GM21786 (cell line): ENCODE measurements at regions not wholly inside any gene's neighbourhood (a gene's known extent, or its start where the extent isn't known, plus 50 kb on each side); places are given as distances from the start of the nearest gene placed in this dataset.

ENCODE experiments used
- ATAC-seq: cut with Tn5 transposase; IDR thresholded peaks from one replicate; pipeline ENCODE4 v1.9.1; 2021; ENCODE audit not compliant: unreplicated experiment

GRCh38 chr9:29838491-29839020 lies 2265.3 kb upstream of the C9orf72 start:
- no peak for ATAC-seq

DNA sequence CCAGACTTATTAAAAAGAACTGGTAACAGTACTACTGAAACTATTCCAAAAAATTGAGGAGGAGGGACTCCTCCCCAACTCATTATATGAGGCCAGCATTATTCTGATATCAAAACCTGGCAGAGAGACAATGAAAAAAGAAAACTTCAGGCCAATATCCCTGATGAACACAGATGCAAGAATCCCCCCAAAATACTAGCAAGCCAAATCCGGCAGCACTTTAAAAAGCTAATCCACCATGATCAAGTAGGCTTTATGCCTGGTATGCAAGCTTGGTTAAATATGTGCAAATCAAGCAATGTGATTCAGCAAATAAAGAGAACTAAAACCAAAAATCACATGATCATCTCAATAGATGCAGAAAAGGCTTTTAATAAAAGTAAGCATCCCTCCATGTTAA lies 2271.0 kb upstream of the C9orf72 start:
- ATAC-seq = no peak

DNA sequence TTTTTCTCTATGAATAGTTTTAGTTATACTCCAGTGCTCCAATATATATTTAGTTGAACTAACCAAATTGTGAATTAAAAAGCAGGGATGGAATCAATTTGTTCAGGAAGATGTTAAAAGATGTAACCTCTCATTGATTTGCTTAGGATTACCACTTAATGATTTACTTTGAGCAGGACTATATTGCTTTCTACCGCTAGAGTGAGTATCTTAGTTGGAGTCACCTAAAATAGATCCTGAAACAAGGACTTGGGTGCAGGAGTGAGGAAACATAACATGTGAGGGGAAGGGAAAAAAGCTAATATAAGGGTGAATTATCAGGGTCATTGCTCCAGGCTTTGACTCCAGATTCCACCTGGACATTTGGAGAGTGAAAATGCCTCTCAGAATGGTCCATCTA lies 2277.4 kb upstream of the C9orf72 start:
- no peak for ATAC-seq

DNA sequence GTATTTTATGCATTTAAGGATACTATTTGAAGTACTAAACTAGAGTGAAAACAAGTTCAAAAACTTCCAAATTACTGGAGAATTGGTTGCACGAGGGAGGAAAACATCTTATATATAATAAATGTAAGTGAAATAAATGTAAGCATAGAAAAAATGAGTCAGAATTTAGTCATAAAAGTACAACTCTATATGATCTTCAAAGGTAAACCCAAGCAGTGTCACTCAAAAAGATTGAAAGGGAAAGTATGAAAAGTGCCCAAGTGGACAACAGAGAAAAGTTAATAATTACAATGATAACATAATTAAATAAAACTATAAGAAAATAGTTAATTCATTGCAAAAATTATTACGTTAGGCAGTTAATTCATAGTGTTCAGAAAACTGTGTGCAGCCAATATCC lies 2288.5 kb upstream of the C9orf72 start:
- no peak for ATAC-seq

DNA sequence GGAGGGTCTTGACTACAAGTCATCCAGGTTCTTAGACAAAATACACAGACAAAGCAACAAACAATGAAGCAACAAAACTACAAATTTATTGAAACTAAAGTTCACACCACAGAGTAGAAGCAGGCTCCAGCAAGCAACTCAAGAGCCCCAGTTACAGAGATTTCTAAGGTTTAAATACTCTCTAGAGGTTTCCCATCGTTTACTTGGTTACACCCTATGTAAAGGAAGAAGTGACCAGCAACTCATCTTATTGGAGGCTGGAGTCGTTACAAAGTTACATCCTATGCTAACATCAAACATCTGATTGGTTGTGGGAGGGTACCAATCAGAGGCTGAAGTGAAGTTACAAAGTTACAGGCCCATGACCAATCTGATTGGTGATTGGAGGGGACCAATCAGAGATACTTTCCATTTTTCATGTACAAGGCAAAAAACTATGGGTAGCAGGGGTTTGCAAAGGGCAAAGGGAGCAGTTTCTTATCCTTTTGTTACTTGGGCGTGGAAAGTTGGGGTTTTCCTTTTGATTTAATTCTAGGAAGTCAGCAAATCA lies 2292.6 kb upstream of the C9orf72 start:
- no peak for ATAC-seq

GRCh38 chr9:29866556-29866955 lies 2293.3 kb upstream of the C9orf72 start:
- ATAC-seq = no peak

DNA sequence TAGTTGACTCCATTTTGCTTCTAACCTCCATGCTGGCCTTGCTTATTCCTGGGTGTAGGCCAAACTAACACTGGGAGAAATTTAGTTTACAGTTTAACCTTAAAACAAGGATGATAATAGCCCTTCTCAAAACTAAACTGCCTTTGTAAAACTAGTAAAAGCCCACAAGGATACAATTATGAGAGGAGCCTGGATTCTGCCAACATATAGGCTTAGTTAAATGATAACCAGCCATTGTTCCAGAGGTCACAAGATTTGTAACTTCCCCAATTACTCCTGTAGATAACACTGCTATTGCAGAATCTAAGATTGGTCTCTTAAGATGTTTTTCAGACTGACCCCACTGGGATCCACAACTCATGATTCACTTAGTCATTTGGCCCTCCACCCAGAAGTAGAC lies 2300.3 kb upstream of the C9orf72 start:
- ATAC-seq = no peak

DNA sequence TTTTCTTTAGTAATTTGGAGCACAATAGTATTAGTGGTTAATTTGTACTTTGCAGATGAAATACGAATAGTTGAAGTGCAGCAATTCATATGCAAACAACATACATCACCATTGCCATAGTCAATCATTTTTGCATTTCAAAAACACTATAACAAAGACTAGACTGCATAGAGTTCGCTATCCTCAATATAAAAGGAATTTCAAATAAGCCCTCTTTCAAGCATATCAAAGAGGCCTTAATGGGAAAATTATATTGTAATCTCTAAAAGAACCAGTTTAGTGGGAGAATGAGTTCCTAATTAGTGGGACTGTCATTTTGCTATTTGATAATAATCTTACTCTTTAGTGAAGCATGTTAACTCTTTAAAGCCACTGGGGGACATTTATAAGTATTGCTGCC lies 2302.3 kb upstream of the C9orf72 start:
- ATAC-seq = no peak

- no peak for ATAC-seq
Observed at GRCh38 chr9:29882767-29883166, 2309.5 kb upstream of the C9orf72 start.

DNA sequence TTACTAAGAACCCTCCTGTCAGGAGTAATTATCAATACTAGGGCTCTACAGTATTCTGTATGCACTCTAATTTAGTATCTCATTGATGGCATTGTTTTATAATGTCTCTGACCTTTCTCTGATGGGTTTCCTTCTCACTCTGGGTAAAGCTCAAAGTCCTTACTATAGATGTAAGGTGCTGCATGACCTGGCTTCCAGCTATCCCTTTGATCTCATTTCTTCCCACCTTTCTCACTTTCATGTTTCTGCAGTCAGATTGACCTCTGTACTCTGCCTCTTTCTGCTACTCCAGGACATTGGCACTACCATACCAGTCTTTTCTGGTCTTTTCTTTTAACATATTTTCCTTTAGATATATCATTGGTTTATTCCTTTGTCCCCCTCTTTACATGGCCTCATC lies 2332.8 kb upstream of the C9orf72 start:
- no peak for ATAC-seq

DNA sequence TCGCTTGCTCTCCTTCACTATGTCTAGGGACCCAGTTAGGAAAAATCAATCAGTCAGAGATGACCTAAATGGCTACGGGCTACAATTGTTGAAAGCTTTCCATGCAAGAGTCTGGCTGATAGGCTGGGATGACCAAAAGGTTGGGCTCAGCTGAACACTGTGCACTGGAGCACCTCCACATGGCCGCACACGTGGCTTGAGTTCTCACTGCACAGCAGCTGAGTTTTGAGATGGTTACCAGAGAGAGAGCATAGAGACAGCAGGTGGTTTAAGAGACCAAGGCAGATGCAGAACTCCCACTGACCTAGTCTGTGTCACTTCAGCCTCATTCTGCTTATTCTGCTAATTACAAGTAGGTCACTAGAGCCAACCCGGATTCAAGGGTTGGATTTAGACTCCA lies 2354.8 kb upstream of the C9orf72 start:
- ATAC-seq = no peak

- no peak for ATAC-seq
Observed at GRCh38 chr9:29939559-29939958, 2366.3 kb upstream of the C9orf72 start.

DNA sequence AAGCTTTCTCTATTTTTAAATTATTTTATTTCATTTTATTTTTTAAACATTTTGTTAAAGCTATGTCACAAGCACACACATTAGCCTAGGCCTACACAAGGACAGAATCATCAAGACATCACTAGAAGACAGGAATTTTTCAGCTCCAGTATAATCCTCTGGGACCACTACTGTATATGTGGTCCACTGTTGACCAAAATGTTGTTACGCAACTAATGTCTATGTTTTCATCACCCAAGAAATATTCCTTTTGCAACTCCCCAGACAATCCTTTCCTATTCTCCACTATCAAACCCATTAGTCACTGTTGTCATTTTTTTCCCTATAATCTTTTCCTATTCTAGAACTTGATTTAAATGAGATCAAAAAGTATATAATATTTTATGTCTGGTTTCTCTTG lies 2371.7 kb upstream of the C9orf72 start:
- ATAC-seq = no peak

DNA sequence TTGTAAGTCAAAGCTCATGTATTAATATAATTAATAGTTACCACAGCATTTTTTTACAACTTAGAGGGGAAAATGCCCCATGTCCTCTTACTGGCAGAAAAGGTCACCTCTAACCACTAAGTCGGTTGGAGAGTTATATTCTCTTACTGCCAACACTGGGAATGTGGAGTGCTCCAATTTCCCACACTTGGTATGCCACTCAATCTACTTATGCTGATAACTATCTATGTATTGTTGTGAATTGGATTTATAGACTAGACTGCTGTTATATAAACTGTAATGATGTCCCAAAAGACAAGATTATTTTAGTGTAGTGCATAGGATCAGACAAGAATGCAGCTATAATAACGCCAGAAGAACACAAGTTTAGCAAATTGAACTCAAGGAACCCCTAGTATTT lies 2385.2 kb upstream of the C9orf72 start:
- no peak for ATAC-seq

DNA sequence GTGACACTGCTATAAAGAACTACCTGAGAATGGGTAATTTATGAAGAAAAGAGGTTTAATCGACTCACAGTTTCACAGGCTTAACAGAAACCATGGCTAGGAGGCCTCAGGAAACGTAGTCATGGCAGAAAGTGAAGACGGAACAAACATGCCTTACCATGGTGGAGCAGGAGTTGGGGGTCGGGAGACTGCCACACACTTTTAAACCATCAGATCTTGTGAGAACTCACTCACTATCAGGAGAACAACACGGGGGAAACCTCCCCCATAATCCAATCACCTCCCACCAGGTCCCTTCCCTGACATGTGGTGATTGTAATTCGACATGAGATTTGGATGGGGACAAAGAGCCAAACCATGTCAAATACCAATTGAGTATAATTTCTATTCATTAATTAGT lies 2392.6 kb upstream of the C9orf72 start:
- no peak for ATAC-seq

GRCh38 chr9:29966247-29966646 lies 2393.0 kb upstream of the C9orf72 start:
- ATAC-seq = no peak

- ATAC-seq = no peak
Observed at GRCh38 chr9:29968831-29969230, 2395.6 kb upstream of the C9orf72 start.

DNA sequence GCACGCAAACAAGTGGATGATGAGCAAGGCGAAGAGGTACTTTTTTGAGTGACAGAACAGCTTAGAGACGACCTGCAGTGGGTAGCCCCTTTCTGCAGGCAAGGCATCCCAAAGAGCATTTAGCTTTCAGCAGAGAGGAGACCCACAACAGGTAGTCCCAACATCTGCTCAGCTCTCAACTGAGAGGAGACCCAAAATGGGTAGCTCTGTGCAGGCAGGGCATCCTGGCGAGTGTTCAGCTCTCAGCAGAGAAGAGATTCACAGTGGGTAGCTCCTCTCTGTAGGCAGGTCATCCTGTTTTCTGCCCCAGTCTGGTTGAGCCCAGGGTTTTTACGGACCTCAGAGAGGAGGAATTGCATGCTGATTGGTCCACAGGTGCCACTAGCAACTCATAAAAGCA lies 2396.1 kb upstream of the C9orf72 start:
- ATAC-seq = no peak

- no peak for ATAC-seq
Observed at GRCh38 chr9:29969856-29970647, 2396.8 kb upstream of the C9orf72 start.

- no peak for ATAC-seq
Observed at GRCh38 chr9:29974197-29974596, 2400.9 kb upstream of the C9orf72 start.

- ATAC-seq = no peak
Observed at GRCh38 chr9:29976981-29977380, 2403.7 kb upstream of the C9orf72 start.

- ATAC-seq = no peak
Observed at GRCh38 chr9:29981013-29981412, 2403.4 kb upstream of the ACO1 start.

- ATAC-seq = no peak
Observed at GRCh38 chr9:29999645-30000044, 2384.8 kb upstream of the ACO1 start.
